Ascending aorta (tissue), 2 donors: ENCODE measurements at regions not wholly inside any gene's neighbourhood (a gene's known extent, or its start where the extent isn't known, plus 50 kb on each side); places are given as distances from the start of the nearest gene placed in this dataset.

Experiments
- DNase-seq, 2 donors: peaks; one replicate each; pipeline ENCODE4 v3.0.0-alpha.2; 2019; ENCODE audit warnings: low spot score in 2 of 2
- H3K27ac ChIP-seq, 2 donors: fragments of 200-600 bp; sonication (generic); one replicate each; pipeline ENCODE4 v1.5.1; 2016 to 2017; ENCODE audit warnings: mild to moderate bottlenecking in 1 of 2
- H3K27me3 ChIP-seq: fragments of 200-600 bp; sonication (generic); one replicate; pipeline ENCODE4 v1.5.1; 2017
- H3K36me3 ChIP-seq, 2 donors: fragments of 200-600 bp; sonication (generic); one replicate each; pipeline ENCODE4 v1.5.1; 2016
- H3K4me1 ChIP-seq, 2 donors: fragments of 200-600 bp; sonication (generic); one replicate each; pipeline ENCODE4 v1.5.1; 2016 to 2017; ENCODE audit warnings: mild to moderate bottlenecking in 1 of 2
- H3K4me3 ChIP-seq, 2 donors: fragments of 200-600 bp; sonication (generic); one replicate each; pipeline ENCODE4 v1.5.1; 2016 to 2017; ENCODE audit warnings: mild to moderate bottlenecking in 1 of 2
- H3K9me3 ChIP-seq, 2 donors: fragments of 200-600 bp; sonication (generic); one replicate each; pipeline ENCODE4 v1.5.1; 2016
- CTCF ChIP-seq, 3 experiments: fragments of 200-600 bp in 2 of 3; fragments of 450-650 bp in 1 of 3; sonication (generic) in 2 of 3; IDR thresholded peaks; one replicate each; pipeline ENCODE4 v1.5.1; 2016 to 2019; ENCODE audit warnings: antibody characterized with exemption in 3 of 3, mild to moderate bottlenecking in 1 of 3, moderate library complexity in 1 of 3
- intact Hi-C: fragments of 100-400 bp; cut with DNase I; formaldehyde crosslinking; loops from one replicate; pipeline ENCODE4 v1.15.1; 2023

GRCh38 chr4:152083338-152083737 lies 322.5 kb upstream of the GATB start:
- Histone ChIP-seq H3K27ac (no peak overlapping the region), H3K9me3 (no peaks in the 10 kb centered on the region), H3K27me3 (no peaks in the 10 kb centered on the region), H3K4me3 (no peak overlapping the region), H3K36me3 (no peaks in the 10 kb centered on the region), H3K4me1 (no peaks in the 10 kb centered on the region)
- intact Hi-C loops, result no loop called here
- DNase-seq, result no peak
- no peak for TF ChIP-seq CTCF (IDR thresholded peaks at IDR 0.05)

DNA sequence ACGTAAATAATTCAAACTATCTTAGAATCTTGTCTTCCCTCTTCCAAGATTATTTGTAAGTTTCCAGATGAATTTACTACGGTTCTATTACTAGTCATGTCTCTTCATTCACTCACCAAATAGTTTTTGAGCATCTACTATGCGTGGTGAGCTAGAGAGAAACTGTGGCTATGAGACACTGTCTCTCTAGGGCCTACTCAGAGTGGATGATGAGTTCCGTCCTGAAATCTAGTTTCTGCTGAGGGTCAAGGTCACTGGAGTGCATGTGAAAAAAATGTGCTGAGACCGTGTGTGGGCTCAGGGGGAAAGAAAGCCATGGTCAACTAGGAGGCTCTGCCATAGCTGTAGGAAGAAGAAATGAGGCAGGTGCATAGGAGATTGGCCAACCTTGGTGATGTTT lies 320.2 kb upstream of the GATB start:
- Histone ChIP-seq H3K4me3 (no peak overlapping the region), H3K9me3 (no peaks in the 10 kb centered on the region), H3K27ac (no peak overlapping the region), H3K27me3 (no peaks in the 10 kb centered on the region), H3K36me3 (no peaks in the 10 kb centered on the region), H3K4me1 (no peaks in the 10 kb centered on the region)
- DNase-seq, result no peak
- no peak for TF ChIP-seq CTCF (IDR thresholded peaks at IDR 0.05)
- intact Hi-C loops, result no loop called here

DNA sequence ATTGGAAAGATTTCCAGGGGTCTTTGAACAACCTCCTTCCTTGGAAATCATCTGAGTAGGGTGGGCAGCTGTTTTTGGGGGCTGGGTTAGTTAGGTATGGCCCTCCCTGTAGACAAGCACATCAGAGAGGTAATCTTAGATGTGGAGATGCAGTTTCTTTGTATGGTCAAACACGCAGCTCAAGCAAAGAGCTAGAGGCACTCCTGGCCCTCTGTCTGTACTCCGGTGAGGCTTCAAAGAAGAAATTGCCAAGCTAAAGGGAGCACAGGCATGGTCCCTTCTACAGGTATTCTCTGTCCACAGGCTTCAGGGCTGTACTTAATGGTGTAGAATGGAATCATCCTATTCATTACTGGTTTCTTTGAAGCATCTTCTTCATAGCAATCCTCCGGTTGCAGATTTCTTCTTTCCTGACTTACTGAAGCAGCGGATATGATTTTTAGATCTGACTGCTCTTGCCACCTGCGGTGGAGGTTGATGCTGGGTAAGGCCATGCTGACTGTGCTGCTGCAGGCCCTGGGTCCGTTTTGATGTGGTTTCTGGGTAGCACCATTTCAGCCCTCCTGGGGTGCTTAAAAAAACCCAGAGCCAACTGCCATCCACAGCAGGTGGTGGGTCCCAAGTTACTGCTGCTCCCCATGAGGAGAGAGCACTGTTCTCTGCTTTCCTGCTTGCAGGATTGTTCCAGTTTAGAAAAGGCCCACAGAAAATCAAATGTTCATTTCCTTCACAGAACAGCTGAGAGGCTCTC lies 318.9 kb upstream of the GATB start:
- TF ChIP-seq CTCF (IDR thresholded peaks at IDR 0.05), result no peak
- DNase-seq, result no peak
- Histone ChIP-seq H3K9me3 (no peaks in the 10 kb centered on the region), H3K27me3 (no peaks in the 10 kb centered on the region), H3K36me3 (no peaks in the 10 kb centered on the region), H3K4me1 (no peaks in the 10 kb centered on the region), H3K27ac (no peak overlapping the region), H3K4me3 (no peak overlapping the region)
- intact Hi-C loops, result no loop called here

DNA sequence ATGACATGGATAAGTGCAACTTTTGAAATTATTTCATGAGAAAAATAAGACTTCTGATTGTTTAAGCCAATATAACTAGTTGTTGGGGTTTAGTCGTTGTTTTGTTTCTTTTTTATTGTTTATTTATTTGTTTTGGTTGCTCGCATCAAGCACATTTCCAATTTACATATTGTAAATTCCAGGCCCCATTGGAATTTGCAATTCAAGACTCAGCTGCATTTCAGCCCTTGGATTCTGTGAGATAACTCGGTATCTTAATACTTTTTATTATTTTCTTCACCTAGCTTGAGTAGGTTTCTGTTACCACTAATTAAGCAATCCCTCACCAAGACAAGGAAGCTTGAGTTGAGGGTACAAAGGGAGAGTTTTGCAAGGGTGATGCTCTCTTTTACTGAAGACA lies 318.3 kb upstream of the GATB start:
- intact Hi-C loops, result no loop called here
- Histone ChIP-seq H3K27me3 (no peaks in the 10 kb centered on the region), H3K27ac (no peak overlapping the region), H3K4me3 (no peak overlapping the region), H3K4me1 (no peaks in the 10 kb centered on the region), H3K36me3 (no peaks in the 10 kb centered on the region), H3K9me3 (no peaks in the 10 kb centered on the region)
- no peak for TF ChIP-seq CTCF (IDR thresholded peaks at IDR 0.05)
- DNase-seq, result no peak

- no peaks in the 10 kb centered on the region for H3K9me3 ChIP-seq
- DNase-seq, result no peak
- no peak overlapping the region for H3K27ac ChIP-seq
- H3K4me3 ChIP-seq, result no peak overlapping the region
- H3K4me1 ChIP-seq, result no peaks in the 10 kb centered on the region
- no peak for TF ChIP-seq CTCF (IDR thresholded peaks at IDR 0.05)
- no peaks in the 10 kb centered on the region for H3K36me3 ChIP-seq
- H3K27me3 ChIP-seq, result no peaks in the 10 kb centered on the region
- intact Hi-C loops, result no loop called here
Measured at GRCh38 chr4:152077582-152077981, 316.8 kb upstream of the GATB start.
